LNCaP clone FGC (cell line): ENCODE measurements at regions not wholly inside any gene's neighbourhood (a gene's known extent, or its start where the extent isn't known, plus 50 kb on each side); places are given as distances from the start of the nearest gene placed in this dataset.
"Not testable (repeated sequence)": the region's sequence is repeated elsewhere in the genome, so short reads cannot be mapped to it uniquely, and the experiment has no call there.

Source experiments
- DNase-seq: peaks from one replicate; pipeline ENCODE4 v3.0.0-alpha.2; 2011; ENCODE audit warnings: low read depth
- H3K4me3 ChIP-seq: 2 replicates; pipeline ENCODE4 v1.5.1; 2011; ENCODE audit warnings: mild to moderate bottlenecking, low read depth, low read length, control low read depth
- CTCF ChIP-seq: IDR thresholded peaks from 2 replicates; pipeline ENCODE4 v1.5.1; 2012; ENCODE audit warnings: mild to moderate bottlenecking; ENCODE audit not compliant: control insufficient read depth, insufficient read depth; ENCODE audit errors: extremely low read depth

GRCh38 chr10:63972949-63973827, 452.0 kb downstream of the REEP3 start:
- TF ChIP-seq CTCF, result no peak
- DNase-seq, result no peak
- H3K4me3 ChIP-seq, result no peak overlapping the region

- DNase-seq, result no peak
- peak; percentile 79 for TF ChIP-seq CTCF
- no peak overlapping the region for H3K4me3 ChIP-seq
These were observed 455.3 kb downstream of the REEP3 start for GRCh38 chr10:63976538-63976937.

GRCh38 chr10:63977329-63977923, 456.2 kb downstream of the REEP3 start:
- DNase-seq, result peak; percentile 11
- no peak overlapping the region for H3K4me3 ChIP-seq
- peak; percentile 85 for TF ChIP-seq CTCF

GRCh38 chr10:63980870-63981269, 459.7 kb downstream of the REEP3 start:
- DNase-seq, result not testable (repeated sequence)

GRCh38 chr10:63984061-63984460, 462.9 kb downstream of the REEP3 start:
- not testable (repeated sequence) for DNase-seq, H3K4me3 ChIP-seq

More at GRCh38 chr10:63980870-63981269, 459.7 kb downstream of the REEP3 start:
- H3K4me3 ChIP-seq, result not testable (repeated sequence)

- no peak for TF ChIP-seq CTCF
- H3K4me3 ChIP-seq, result no peak overlapping the region
- DNase-seq, result no peak
These were observed 465.3 kb downstream of the REEP3 start for GRCh38 chr10:63986536-63986935.

- DNase-seq, result no peak
- H3K4me3 ChIP-seq, result no peak overlapping the region
- no peak for TF ChIP-seq CTCF
These were observed 466.0 kb downstream of the REEP3 start for GRCh38 chr10:63987212-63987611.

- no peak overlapping the region for H3K4me3 ChIP-seq
- TF ChIP-seq CTCF, result no peak
- no peak for DNase-seq
These were observed 473.2 kb downstream of the REEP3 start for GRCh38 chr10:63994371-63994770.
